GM18907 (cell line): ENCODE measurements at regions not wholly inside any gene's neighbourhood (a gene's known extent, or its start where the extent isn't known, plus 50 kb on each side); places are given as distances from the start of the nearest gene placed in this dataset.
"Not testable (repeated sequence)": the region's sequence is repeated elsewhere in the genome, so short reads cannot be mapped to it uniquely, and the experiment has no call there.

Experiments
- ATAC-seq: cut with Tn5 transposase; IDR thresholded peaks from one replicate; pipeline ENCODE4 v1.9.1; 2021; ENCODE audit warnings: mild to moderate bottlenecking, moderate library complexity; ENCODE audit not compliant: unreplicated experiment

DNA sequence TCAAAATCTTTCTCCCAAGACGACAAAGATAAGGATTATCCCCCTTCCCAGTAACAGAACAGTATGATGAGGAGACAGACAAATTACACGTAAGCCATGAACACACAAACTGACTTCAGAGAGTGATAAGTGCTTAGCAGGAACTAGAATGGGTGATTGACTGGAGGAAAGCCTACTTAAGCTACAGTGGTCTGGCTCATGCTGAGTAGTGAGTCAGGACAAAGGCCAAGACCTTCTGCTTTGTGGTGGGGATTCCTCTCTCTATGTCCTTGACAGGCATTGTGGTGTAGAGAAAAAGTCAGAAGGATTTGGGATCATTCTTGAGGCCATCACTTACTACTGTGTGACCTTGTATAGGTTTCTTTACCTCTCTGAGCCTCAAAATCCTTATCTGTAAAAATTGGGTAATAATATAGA is 381.9 kb upstream of the CCL2 start:
- ATAC-seq = no peak

DNA sequence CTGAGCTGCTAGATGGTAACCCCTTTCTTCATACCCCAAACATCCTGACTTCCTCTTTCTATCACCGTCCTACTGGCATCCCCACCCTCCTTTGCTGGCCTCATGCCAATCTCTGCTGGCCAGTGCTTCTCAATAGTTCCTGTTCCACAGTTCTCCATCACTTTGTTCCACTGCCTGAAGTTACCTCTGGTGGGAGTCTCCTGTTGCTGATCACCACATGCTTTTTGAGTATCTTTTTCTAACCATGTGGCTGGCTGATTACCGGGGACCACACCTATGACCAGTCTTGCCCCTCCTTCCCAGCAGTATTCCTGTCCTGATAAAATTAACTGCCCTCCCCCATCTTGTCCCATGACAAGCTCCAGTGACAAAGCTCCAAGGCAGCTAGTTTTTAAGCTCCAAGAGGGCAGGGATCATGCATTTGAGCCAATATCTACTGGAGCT is 380.4 kb upstream of the CCL2 start:
- no peak for ATAC-seq

DNA sequence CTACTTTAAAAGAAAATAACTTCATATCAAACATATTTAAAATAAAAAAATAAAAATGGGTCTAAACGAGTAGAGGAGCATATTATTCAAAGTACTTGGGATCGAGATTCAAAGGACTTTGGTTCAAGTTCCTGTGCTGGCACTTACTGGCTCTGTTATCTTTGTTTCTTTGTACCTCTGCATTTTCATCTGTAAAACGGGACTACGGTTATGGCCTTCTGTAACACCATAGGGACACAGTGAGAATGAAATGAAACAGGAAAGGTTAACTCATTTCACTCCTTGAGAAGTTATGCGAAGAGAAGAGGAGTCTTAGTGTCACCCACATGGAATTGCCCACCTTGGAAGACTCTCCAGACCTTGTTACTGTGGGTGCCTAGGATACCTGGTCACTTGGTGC is 379.1 kb upstream of the CCL2 start:
- ATAC-seq = no peak

DNA sequence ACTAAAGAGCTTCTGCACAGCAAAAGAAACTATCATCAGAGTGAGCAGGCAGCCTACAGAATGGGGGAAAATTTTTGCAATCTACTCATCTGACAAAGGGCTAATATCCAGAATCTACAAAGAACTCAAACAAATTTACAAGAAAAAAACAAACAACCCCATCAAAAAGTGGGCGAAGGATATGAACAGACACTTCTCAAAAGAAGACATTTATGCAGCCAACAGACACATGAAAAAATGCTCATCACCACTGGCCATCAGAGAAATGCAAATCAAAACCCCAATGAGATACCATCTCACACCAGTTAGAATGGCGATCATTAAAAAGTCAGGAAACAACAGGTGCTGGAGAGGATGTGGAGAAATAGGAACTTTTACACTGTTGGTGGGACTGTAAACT is 372.8 kb upstream of the CCL2 start:
- not testable (repeated sequence) for ATAC-seq

DNA sequence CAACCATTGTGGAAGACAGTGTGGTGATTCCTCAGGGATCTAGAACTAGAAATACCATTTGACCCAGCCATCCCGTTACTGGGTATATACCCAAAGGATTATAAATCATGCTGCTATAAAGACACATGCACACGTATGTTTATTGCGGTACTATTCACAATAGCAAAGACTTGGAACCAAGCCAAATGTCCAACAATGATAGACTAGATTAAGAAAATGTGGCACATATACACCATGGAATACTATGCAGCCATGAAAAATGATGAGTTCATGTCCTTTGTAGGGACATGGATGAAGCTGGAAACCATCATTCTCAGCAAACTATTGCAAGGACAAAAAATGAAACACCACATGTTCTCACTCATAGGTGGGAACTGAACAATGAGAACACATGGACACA is 372.4 kb upstream of the CCL2 start:
- not testable (repeated sequence) for ATAC-seq

DNA sequence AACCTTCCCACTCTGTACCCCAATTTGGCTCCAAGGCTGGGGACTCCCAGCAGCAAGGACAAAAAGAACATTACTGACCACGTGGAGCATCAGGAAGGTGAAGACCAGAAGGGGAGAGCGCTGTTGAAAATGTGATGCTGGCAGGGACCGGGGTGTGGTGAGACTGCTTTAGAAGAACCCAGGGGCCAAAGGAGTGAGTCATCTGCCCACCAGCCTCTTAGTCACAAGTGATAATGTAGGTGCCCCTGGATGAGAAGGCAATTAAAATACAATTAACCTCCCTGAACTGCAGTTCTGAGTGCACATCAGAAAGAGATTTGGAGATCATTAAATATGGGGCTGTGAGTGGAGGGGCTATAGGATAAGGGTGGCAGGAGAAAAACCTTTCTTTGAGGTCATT is 366.6 kb upstream of the CCL2 start:
- no peak for ATAC-seq

DNA sequence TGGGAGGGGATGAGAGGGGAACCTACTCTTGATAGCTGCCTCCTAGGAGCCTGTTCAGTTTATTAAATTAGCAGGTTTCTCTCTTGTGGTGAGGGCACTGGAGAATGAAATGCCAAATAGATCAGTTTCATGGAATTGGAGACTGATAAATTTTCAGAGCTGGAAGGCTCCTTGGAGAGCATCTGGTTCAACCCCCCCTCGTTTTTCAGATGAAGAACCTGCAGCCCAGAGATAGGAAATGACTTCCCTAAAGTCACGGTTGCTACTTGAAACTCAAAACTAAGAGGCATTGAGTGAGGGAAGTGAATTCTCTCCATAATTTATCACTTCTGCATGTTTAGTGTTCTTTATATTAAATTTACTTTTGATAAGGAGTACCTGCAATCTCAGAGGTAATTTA is 366.0 kb upstream of the CCL2 start:
- ATAC-seq = no peak

DNA sequence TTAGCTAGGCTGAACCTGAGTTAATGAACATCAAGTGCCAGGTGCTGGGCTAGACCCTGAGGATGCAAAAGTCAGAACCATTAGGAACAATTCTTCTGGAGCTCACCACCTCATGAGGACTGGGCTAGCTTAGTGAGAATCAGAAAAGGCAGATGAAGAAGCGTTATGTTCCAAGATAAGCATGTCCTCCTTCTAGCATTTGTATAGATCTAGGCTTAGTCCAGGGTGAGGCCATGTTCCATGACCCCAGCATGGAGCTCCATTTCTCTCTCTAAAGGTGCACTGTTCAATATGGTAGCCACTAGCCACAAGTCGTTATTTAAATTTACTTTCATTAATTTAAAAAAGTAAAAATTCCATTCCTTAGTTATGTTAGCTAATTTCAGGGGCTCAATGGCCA is 365.3 kb upstream of the CCL2 start:
- no peak for ATAC-seq

DNA sequence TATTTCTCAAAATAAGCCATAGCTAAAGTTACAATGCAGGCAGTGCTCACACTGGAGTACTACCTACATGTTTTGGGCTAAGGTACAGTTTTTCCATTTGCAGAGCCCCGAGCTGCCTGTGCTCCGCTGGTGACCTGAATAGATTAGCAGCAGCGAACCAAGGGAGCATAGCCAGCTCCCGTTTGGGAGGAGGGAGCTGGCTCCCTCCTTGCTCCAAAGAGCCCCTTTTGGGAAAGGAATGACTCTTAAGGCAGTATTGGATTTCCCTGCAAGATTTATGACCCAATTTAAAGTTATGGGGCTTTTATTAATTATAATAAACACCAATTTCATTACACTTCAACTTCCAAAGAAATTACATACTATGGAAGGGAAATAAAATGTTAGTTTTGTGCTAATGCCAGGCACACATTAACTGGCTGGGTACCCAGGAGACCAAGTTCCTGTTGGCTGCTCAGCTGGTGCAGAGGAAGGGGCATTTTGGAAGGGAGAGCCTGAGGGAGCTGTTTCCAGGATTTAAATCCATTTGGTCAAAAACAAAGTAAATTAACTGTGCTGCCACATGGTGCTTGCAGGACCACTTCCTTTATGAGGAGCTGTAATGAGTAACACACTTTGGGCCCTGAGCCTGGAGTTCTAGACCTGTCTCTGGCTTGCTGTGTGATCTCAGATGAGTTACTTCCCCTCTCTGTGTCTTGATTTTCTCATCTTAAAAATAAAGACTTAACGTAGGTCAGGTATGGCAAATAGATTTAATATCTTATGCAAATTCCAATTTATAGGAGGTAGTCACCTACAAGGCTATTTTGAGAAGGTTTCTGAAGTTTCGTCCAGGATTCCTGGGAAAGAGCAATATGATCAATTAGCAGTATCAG is 362.1 kb upstream of the CCL2 start:
- ATAC-seq = no peak

DNA sequence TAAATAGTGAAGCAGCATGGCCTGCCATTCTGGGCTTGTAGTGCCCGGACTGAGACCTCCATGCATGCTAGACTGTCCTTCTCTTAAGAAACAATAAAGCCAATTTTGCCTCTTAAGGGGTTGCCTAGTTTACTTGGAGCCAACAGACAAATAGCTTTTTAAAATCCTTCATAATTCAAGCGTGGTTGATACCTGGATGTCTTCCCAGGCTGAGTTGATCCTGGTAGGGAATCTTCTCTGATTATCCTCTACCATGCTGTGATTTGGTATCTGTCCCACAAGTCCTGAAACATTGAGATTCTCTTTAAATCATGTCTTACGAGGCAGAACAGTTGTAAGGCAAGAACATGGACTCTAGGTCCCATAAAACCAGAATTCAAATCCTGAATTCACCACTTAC is 359.6 kb upstream of the CCL2 start:
- no peak for ATAC-seq

DNA sequence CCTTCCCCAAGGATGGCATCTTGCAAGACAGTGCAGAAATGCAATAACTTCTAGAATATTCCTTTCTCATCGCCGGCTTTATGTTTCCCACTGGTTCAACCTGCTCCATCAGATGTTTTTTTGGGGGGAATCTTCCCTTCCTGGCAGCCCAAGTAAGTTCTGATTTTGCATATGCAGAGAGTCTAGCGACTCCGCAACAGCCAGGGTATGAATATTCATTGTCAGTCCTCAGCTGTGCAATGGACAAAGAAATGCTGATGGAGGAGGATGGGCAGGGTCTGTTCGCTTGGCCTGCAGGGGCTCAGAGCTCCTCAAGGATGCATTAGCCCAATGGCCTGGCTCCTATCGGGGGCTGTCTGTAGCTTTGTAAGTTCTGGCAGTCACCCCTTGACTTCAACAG is 358.8 kb upstream of the CCL2 start:
- no peak for ATAC-seq

DNA sequence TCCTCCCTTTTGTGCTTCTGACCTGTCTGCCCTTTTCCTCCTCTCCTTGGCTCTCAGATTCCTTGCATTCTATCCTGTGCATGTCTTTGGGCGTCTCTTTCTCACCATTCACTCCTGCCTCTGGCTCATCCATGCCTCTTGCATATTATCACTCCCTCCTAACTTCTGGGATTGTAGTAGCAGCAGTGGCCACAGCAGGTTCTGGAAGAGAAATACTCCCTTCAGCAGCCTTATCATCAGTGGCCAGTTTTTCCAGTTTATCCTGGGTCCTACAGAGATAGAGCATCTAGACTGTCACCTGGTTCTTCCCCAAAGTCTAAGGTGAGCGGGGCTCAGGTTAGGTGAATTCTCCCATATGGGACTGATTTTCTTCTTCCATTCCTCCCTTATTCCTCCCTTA is 354.0 kb upstream of the CCL2 start:
- no peak for ATAC-seq

DNA sequence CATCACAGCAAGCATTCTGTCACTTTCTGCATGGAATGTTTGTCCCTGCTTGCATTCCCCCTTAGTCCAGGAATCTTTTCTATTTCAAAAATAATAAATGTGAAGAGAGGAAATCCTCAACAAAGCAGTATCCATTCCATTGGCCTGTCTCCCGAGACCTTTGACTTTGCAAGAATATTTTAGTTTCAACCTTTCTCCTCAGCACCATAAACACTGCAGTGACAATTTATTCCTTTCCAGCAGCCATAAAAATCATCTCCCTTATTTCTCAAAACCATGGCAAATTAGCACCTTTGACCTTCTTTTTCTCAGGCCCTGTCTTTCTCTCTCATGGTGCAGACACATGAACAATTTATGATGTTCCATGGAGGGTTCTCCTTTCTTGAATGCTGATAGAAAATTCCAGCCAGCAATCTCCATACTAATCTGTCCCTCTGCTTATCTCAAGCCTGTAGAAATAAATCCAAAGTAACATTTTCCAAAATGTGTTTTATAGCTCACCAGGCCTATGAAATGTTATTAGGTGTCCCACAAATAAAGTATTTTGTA is 352.1 kb upstream of the CCL2 start:
- ATAC-seq = no peak

DNA sequence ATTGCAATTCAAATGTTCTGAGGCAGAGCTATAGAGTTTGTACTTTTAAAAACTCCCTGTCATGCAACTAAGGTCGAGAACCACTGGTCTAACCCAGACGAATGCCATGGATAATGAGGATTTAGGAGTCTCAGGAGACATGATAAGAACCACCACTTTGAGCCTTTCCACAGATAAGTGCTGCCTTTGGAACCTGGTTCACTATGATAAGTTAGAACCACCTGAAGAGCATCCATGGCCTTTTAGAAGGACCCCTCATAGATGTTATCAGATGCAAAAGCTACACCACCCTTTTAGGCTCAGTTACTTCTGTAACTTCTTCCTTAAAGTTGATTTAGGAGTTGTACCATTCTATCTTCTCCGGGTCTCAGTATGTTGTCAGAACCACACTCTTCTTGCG is 350.6 kb upstream of the CCL2 start:
- no peak for ATAC-seq

DNA sequence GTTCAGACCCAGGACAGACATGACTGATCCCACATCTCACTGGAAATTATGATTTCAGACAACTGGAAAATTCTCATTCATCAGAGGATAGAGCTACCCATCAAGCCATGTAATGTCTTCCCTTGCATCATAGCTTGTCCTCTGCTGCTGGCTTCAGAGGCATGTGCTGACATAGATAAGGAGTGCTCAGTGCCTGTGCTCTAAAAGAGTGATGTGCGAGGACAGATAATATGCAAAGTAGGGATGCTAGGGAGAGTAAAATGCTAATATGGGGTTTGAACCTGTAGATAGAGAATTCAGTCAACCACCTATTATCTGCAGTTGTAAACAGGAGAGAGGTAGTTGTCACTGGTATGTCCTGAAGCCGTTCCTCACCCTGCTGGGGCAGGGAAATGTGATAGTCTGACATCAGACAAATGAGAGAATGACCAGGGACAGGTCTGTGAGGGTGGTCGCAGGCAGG is 349.7 kb upstream of the CCL2 start:
- no peak for ATAC-seq

DNA sequence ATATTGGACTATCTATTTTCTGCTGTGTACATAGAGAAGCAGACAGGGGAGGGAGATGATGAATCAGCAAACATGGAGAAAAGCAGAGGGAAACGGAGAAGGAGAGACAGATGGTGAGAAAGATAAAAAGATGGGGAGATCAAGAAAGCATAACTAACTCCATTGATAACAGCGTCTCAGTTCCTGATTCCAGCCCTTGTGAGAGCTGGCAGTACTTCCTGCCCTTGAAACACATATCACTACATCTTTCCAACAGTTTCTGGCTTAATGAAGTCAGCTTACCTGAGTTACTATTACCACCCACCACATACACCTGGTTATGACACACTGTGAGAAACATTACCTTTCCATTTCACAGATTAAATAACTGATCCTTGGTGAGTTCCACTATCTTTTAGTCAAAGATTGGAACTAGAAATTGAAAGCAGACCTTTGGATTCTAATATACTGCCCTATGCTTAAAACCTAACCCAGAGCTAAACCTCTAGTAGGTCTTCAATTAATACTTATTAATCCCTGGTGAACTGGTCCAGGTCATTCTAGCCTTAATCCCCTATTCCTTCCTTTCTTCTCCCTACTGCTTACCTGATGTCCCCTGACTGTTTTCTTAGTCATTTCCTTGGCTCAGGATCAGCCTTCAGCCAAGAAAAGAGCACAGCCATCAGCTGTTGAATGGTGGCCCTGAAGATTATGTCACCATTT is 346.6 kb upstream of the CCL2 start:
- no peak for ATAC-seq

DNA sequence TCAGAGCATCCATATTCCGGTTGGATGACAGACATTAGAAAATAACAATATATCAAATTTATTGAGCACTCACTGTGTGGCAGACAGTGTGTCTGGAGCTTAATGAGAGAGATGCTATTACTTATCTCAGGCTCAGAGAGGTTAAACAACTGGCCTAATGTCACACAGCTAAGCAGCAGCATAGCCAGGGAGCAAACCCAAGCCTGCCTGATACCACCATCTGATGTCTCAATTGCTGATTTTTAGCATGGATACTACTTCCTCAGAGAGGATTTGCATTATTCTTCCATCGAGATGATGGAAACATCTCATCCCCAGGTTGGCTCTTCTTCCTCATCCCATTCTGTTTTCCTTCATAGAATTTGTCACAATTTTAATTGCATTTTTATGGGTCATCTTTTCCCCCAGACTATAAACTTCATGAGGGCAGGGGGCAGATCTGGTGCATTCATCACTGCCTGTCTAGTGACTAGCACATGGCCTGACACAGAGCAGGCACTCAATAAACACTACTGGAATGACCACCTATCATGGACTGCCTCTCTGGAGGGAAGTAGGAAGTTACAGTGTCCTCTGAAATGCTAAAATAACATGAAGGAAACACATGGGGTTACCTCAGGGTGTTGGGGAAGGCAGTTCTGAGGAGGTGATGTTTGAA is 344.8 kb upstream of the CCL2 start:
- no peak for ATAC-seq

DNA sequence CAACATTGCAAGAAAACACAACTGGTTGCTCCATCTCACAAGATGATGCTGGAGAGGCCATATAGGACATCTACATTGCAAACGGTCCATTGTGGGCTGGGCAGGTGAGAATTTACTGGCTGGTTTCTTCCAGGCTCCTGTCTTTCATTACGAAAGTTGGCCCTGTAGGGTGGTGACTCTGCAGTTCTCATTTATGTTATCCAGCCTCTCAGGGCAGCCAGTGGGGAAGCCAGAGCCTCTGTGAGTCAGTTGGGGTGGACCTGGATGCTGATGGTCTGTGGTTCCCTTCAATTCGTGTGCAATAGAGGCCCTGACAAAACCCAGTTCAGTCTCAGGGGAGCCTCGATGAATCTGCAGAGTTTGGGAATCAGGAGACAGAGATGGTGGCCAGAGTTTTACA is 341.0 kb upstream of the CCL2 start:
- ATAC-seq = no peak

DNA sequence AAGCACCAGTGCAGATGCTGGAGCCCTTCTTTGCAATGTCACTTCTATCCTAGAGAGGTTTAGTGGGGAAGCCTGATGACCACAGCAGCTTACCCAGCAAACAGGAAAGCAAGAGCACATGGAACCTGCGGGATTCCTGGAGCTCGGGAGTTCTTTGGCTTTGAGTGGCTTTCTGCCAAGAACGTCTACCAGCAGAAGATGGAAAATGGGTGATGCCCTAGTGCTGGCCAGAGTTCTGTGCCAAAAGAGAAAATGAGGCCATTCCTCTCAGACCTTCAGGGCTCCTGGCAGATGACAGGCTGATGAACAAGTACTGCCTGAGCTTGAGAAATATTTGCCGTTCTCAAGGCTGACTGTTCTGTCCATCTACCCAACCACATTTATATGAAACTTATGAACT is 332.1 kb upstream of the CCL2 start:
- ATAC-seq = no peak

DNA sequence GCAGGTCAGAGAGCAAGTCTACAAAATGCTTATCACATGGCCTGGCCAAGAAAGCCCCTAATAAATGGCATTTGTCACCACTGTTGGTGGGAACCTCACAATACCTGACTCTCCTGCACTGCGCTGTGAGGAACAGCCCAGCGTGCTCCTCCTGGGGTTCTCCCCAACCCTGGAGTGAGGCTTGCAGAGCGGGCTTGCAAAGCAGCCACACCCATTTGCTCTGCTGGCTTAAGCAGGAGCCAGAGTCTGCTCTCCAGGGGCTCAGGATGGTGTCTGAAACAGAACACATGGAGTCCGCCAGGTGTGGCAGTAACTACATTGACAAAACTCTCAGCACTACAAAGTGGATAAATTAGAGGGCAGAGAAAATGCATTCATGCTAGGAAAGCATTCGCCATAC is 331.0 kb upstream of the CCL2 start:
- no peak for ATAC-seq

DNA sequence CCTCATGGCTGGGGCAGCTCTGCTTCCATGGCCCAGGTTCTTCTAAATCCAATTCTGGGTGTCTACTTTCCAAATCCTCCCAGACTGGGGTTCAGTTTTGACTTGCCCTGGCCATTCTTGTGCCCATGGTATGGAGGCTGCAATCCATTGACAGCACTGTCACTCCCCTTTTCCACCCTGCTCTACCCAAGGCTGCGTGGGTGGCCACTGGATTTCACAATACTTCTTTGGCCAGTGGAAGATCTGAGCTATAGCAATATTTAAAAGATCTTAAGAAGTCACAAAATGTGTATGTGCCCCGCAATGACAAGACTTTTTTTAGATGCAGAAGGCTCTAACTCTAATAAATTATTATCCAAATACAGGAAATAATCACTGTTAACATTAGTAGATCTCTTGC is 329.4 kb upstream of the CCL2 start:
- ATAC-seq = no peak

DNA sequence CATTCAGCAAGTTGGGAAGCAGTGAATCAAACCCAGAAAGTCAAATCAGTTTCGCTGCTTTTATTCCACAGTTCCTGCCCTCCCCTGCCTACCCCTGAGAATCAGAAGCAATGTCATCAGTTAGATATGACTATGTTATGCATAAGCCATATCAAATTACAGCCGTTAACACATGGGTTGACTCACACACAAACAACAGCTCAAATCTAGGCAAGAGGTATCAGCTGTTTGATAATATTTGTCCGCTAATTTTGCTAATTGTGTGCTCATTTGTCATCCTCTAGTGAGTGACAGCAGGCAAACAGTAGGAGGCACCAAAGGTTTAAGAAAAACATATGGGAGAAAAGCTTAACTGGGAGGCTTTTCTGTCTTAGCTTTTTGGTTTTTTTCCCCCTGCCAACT is 327.4 kb upstream of the CCL2 start:
- ATAC-seq = no peak
